Dermis blood vessel endothelial cell (primary cell): ENCODE measurements at regions not wholly inside any gene's neighbourhood (a gene's known extent, or its start where the extent isn't known, plus 50 kb on each side); places are given as distances from the start of the nearest gene placed in this dataset.
"Not testable (repeated sequence)": the region's sequence is repeated elsewhere in the genome, so short reads cannot be mapped to it uniquely, and the experiment has no call there.

ENCODE experiments used
- DNase-seq: peaks from one replicate; pipeline ENCODE4 v3.0.0; 2010

DNA sequence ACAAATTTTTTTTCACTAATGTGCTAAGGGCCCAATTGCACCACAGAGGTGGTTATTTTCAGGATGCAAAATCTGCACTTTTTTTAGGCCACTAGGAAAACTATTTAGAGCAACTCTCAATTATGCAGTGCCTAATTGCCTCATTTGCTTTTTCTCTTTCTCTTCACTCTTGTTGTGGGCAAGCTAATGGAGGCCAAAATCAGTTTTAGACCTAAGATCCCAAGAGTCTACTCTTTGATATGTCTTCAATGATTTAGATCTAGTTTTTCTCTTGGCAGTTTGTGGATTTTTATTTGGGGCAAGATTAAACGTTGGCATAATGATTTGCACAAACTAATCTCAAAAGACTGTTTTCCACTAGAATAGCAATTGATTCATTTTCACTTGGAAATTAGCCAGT lies 1996.9 kb downstream of the LRRC4C start:
- DNase-seq = no peak

GRCh38 chr11:39461066-39461465 lies 1998.4 kb downstream of the LRRC4C start:
- no peak for DNase-seq

- no peak for DNase-seq
These were observed 1999.8 kb downstream of the LRRC4C start for GRCh38 chr11:39459606-39460005.

GRCh38 chr11:39458481-39458880 lies 2001.0 kb downstream of the LRRC4C start:
- DNase-seq = no peak

- DNase-seq = no peak
These were observed 2015.9 kb downstream of the LRRC4C start for GRCh38 chr11:39443424-39444022.

GRCh38 chr11:39442177-39442576 lies 2017.3 kb downstream of the LRRC4C start:
- no peak for DNase-seq

DNA sequence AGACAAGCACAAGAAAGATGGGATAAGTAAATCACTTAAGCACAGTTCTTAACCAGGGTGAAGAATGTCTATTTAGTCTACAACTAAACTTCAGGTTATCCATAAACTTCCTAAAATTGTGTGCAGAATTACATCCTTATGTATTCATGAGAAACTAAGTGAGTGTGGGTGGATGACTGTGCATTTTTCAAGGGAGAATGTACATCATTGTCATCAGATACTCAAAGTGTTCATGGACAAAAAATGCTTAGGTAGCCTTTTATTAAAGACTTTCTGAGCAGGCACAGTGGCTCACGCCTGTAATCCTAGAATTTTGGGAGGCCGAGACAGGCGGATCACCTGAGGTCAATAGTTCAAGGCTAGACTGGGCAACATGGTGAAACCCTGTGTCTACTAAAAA lies 2023.8 kb downstream of the LRRC4C start:
- DNase-seq = no peak

- DNase-seq = no peak
These were observed 2025.0 kb downstream of the LRRC4C start for GRCh38 chr11:39434466-39434865.

- no peak for DNase-seq
These were observed 2026.5 kb downstream of the LRRC4C start for GRCh38 chr11:39432929-39433328.

DNA sequence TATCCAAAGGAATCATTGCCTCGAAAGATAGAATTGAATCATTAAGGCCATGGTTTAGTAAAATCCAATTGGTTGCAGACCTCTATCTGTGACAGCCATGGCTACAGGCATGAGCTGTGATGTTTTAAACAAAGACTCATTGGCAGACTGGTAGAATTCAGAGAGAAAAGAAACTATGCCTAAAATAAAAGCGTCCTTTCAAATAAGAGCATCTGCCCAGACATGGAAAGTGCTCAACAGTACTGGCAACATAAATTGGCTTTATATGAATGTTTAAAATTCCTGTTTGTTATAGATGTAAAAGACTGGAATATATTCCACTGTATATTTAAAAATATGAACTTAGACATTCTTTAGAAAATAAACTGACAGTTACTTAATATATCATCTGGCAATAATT lies 2034.2 kb downstream of the LRRC4C start:
- no peak for DNase-seq

- DNase-seq = no peak
These were observed 2047.3 kb downstream of the LRRC4C start for GRCh38 chr11:39412117-39412516.

- no peak for DNase-seq
These were observed 2073.5 kb downstream of the LRRC4C start for GRCh38 chr11:39385911-39386310.

DNA sequence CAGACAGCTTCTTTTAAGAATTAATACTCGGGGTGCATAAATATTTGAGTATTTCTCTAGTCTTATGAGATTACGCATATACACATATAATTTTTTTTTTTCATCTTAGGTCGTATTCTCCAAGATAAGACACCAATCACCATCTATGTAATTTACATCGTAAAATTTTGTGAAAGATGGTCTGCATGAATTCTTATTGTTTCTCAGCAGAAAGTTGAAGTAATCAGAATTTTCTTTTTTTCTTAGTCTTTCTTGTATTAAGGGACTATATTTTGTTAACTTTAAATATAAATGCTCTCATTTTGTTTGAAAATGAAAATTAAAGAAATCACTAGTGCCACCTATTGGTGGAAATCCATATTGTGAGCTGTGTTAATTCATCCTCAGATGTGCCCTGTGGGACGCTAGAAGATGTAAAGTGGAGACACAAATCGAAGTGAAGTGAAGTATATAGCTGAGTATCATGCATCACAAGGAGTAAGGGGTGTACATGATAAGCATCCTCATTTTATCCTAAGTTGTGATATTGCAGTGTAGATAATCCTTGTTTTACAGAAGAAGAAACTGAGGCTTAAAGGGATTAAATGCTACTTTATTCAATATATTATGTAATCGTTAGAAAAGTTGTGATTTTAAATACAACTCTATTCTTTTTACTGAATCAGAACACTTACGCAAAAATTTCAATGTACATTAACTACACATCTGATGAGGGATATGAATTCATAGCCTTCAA lies 2084.3 kb downstream of the LRRC4C start:
- peak; percentile 25 for DNase-seq

- DNase-seq = no peak
These were observed 2091.9 kb downstream of the LRRC4C start for GRCh38 chr11:39367534-39367933.

DNA sequence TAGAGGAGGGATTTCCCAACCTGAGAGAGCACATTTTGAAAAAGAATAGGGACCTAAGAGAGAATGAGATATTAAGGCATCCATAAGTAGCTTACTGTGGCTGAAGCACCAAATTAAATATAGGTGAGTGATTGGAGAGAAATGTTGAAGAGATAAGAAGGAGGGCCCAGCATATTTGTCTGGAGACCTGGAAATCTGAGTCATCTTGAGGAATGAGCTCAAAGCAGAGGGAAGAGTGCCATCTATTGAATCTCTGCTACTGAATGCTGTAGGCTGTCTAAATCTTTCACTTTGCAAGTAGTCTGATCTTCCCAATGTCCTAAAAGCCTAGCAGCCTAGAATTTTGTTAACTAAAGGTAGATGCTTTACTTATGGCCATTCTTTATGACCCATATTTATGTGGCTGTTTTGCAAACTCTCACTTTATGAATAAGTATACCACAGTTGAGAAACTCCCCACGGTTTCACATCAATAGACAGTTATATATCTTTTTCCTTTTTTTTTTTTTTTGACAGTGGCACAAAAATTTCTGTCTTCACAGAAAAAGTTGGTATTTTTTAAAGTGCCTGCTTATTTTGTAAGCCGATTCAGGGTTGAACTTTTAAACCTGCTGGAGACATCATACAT lies 2093.5 kb downstream of the LRRC4C start:
- DNase-seq = no peak

- no peak for DNase-seq
These were observed 2095.9 kb downstream of the LRRC4C start for GRCh38 chr11:39363571-39363970.

DNA sequence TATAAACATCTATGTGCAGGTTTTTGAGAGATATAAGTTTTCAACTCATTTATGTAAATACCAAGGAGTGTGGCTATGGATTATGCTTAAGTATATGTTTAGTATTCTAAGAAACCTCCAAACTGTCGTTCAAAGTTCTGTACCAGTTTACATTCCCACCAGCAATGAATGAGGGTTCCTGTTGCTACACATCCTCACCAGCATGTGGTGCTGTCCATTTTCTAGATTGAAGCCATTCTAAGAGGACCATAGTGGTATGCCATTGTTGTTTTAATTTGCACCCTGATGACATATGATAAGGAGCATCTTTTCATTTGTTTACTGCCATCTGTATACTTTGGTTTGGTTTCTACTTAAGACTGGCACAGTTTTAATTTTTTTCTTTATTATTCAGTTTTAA lies 2097.9 kb downstream of the LRRC4C start:
- DNase-seq = no peak

DNA sequence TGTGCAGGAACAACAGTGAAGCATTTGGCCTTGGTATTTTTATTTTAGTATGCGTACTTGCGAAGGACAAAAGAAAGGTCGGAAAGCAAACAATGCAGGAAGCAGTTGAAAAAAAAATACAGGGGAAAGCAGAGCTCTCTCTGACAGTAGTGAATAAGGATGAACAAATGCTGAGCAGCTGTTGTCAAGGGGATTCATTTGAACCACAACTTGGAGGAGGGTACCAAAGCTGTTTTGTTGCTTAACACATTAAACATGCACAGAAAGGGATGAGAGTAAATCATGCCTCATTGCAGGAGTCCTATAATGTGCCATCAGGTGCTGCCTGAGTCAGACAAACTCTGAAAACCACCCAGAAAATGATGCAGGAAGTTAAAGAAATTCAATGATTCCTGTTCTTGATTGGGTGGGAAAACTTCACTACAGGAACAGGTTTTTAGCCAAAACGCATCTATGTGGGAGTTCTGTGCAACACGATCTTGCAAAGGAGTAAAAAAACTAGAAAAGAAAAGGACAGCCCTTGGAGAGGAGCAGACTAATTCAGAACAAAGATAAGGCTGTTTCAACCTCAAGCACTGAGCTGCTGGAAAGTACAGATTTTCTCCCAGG lies 2113.5 kb downstream of the LRRC4C start:
- DNase-seq = no peak

GRCh38 chr11:39341461-39341860 lies 2118.0 kb downstream of the LRRC4C start:
- no peak for DNase-seq

GRCh38 chr11:39333006-39333405 lies 2126.4 kb downstream of the LRRC4C start:
- DNase-seq = not testable (repeated sequence)

GRCh38 chr11:39327302-39327701 lies 2132.2 kb downstream of the LRRC4C start:
- DNase-seq = no peak

GRCh38 chr11:39311888-39312287 lies 2147.6 kb downstream of the LRRC4C start:
- not testable (repeated sequence) for DNase-seq

- no peak for DNase-seq
These were observed 2154.9 kb downstream of the LRRC4C start for GRCh38 chr11:39304586-39304985.

DNA sequence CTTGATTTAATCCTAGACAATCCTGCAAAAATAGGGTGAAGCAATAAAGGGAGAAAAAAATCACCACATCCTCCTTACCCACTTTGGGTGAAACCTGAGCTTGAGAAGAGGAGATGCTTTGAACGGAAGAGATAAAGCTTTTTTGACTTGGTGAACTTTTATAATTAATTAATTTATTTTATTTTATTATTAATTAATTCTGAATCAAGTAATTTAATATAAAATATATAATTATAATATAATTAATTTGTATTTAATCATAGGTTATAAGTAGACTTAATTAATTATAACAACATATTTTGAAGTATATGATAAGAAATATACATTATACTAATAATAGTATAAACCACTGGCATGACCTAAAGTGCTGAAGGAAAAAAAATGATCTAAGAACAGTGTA lies 2164.8 kb downstream of the LRRC4C start:
- no peak for DNase-seq
